Ovary (tissue), 3 donors: ENCODE measurements at regions not wholly inside any gene's neighbourhood (a gene's known extent, or its start where the extent isn't known, plus 50 kb on each side); places are given as distances from the start of the nearest gene placed in this dataset.

Experiments
- CTCF ChIP-seq, 3 donors: fragments of 450-650 bp in 2 of 3; fragments of 200-600 bp in 1 of 3; IDR thresholded peaks; one replicate each; pipeline versions ENCODE4 v1.5.1 to v1.8.0; 2016 to 2022; ENCODE audit warnings: antibody characterized with exemption in 3 of 3, mild to moderate bottlenecking in 1 of 3
- POLR2A ChIP-seq: fragments of 450-650 bp; IDR thresholded peaks from one replicate; pipeline ENCODE4 v1.6.1; 2017; ENCODE audit warnings: antibody characterized with exemption, mild to moderate bottlenecking, moderate library complexity
- donor health status: DM: no; HTN: no; CAD: no.

GRCh38 chr15:91751611-91752010 is 101.9 kb upstream of the SLCO3A1 start:
- no peak for TF ChIP-seq CTCF (IDR thresholded peaks at IDR 0.05)
- TF ChIP-seq POLR2A: no peak
